IPS-18c (cell line): ENCODE measurements at regions not wholly inside any gene's neighbourhood (a gene's known extent, or its start where the extent isn't known, plus 50 kb on each side); places are given as distances from the start of the nearest gene placed in this dataset.

Source experiments
- H3K4me3 ChIP-seq: 2 replicates; pipeline ENCODE4 v1.7.0; 2013; ENCODE audit warnings: low read depth, mild to moderate bottlenecking, low read length, moderate library complexity; ENCODE audit not compliant: insufficient read depth
- H3K9me3 ChIP-seq: one replicate; pipeline ENCODE4 v1.6.1; 2013; ENCODE audit warnings: mild to moderate bottlenecking, low read length, moderate library complexity; ENCODE audit not compliant: control insufficient read depth, insufficient read depth

- H3K9me3 ChIP-seq = no peaks in the 10 kb centered on the region
- H3K4me3 ChIP-seq = no peak overlapping the region
Measured at GRCh38 chr3:177427540-177427939, 230.3 kb upstream of the TBL1XR1 start.

GRCh38 chr3:177429079-177429478, 231.8 kb upstream of the TBL1XR1 start:
- no peaks in the 10 kb centered on the region for H3K9me3 ChIP-seq

DNA sequence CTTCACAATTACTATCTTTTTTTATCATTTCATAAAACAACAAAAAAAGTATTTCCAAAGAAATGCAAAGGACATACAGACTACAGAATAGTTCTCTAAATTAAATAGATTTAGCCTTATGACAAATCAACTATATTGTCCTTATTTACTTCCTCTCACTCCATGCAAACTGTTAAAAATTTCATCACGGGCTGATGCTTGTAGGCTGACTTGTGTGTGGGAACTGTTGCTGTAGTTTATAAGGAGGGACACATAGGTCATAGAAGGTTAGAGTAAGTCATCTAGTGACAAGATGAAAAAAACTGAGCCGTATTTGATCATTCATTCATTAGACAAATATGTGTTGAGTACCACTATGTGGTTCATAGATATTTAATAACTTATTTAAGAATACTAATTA, 232.5 kb upstream of the TBL1XR1 start:
- no peak overlapping the region for H3K4me3 ChIP-seq

More at GRCh38 chr3:177429079-177429478, 231.8 kb upstream of the TBL1XR1 start:
- H3K4me3 ChIP-seq = no peak overlapping the region

GRCh38 chr3:177430653-177431052, 233.4 kb upstream of the TBL1XR1 start:
- H3K4me3 ChIP-seq = no peak overlapping the region

More for the DNA sequence above, 232.5 kb upstream of the TBL1XR1 start:
- no peaks in the 10 kb centered on the region for H3K9me3 ChIP-seq

DNA sequence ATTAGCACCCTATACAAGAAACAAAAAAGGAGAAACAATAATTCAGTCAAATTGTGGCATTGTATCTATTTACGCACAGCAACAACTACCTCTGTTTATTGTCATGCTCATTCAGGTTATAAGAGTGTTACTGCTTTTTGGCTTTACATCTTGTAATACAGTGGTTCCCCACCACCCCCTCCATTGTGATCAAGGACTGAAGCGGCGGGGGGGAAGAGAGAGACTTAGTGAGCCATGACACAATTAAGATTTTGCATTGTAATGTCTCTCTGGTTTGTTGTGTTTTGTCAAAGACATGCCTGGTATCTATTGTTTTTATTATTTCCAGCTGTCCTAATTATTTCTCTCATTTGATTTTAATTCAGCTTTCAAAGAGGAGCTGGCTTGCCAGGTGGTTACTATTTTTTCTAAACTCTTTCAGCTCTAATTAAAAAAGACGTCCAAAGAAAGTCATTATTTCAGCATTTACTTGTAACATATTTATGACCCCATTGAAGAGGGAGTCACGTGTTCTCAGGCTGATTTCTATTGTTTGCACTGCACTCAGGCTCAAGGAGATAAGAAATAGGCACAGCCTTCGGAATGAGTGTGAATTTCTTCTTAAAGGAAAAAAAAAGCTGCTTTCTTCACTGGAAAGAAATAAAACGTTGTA, 234.4 kb upstream of the TBL1XR1 start:
- Histone ChIP-seq H3K4me3 (no peak overlapping the region), H3K9me3 (no peaks in the 10 kb centered on the region)

More at GRCh38 chr3:177430653-177431052, 233.4 kb upstream of the TBL1XR1 start:
- H3K9me3 ChIP-seq = no peaks in the 10 kb centered on the region

GRCh38 chr3:177435301-177435700, 238.0 kb upstream of the TBL1XR1 start:
- H3K4me3 ChIP-seq = no peak overlapping the region
- H3K9me3 ChIP-seq = no peaks in the 10 kb centered on the region

DNA sequence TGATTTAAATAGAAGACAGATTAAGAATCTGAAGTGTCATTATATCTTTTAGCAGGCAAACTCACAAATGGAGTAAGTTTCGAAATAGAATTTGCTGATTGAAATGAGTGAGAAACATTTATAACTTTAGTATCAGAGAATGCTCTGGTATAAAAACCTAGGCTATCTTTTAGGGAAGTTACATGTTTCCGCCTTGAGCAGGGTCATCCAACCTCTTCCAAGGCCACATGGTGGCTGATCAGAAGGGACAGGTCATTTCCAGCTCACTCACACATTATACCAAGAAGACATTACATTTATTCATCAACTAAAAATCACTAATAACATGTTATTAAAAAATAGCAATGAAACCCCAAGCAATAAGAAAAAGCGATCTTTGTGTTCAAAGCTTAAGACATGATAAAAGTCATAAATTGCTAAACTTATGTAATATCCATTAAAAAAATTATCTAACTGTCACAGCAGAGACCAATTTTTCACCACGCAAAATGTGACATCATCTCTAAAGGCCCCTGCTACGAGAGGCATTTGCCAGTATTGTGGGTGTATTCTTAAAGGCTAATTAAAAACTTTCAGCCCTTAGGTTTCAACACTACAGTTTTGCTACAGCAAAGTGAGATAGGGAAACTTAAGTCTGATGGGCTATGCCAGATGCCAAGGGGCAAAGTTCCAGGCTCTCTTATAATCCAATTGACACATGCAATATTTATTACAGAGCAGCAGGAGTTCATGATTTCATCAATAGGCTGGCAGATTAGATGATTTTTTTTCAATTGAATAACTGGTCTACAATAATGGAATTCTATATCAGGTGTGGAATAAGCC, 240.4 kb upstream of the TBL1XR1 start:
- H3K4me3 ChIP-seq = no peak overlapping the region
- H3K9me3 ChIP-seq = no peaks in the 10 kb centered on the region

GRCh38 chr3:177438596-177439220, 241.4 kb upstream of the TBL1XR1 start:
- no peak overlapping the region for H3K4me3 ChIP-seq
- no peaks in the 10 kb centered on the region for H3K9me3 ChIP-seq

GRCh38 chr3:177439694-177440269, 242.5 kb upstream of the TBL1XR1 start:
- Histone ChIP-seq H3K9me3 (no peaks in the 10 kb centered on the region), H3K4me3 (no peak overlapping the region)

GRCh38 chr3:177440456-177441104, 243.3 kb upstream of the TBL1XR1 start:
- no peaks in the 10 kb centered on the region for H3K9me3 ChIP-seq
- no peak overlapping the region for H3K4me3 ChIP-seq

- H3K4me3 ChIP-seq = no peak overlapping the region
Measured at GRCh38 chr3:177441276-177441812, 244.1 kb upstream of the TBL1XR1 start.

GRCh38 chr3:177441813-177442646, 244.7 kb upstream of the TBL1XR1 start:
- Histone ChIP-seq H3K9me3 (no peaks in the 10 kb centered on the region), H3K4me3 (no peak overlapping the region)

More at GRCh38 chr3:177441276-177441812, 244.1 kb upstream of the TBL1XR1 start:
- H3K9me3 ChIP-seq = no peaks in the 10 kb centered on the region

DNA sequence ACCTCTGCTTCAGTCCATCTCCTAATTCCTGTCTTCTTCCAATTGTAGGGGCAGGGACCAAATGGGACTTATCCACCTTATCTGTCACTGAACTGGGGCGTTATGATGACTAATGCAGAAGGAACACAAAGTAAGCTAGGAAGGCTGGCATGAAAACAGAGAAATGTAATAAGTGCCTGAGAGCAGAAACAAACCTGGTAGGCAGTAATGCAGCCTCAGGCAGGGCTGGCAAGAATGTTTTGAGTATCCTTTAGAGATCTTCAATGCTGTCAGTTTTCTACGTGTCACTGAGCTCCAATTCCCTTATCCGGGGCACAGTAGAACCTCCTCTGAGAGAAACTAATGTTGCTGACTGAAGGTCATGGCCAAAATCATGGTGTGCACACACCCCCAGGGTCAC, 246.2 kb upstream of the TBL1XR1 start:
- H3K4me3 ChIP-seq = no peak overlapping the region
- H3K9me3 ChIP-seq = no peaks in the 10 kb centered on the region

GRCh38 chr3:177444696-177445095, 247.4 kb upstream of the TBL1XR1 start:
- H3K4me3 ChIP-seq = no peak overlapping the region
- H3K9me3 ChIP-seq = no peaks in the 10 kb centered on the region

DNA sequence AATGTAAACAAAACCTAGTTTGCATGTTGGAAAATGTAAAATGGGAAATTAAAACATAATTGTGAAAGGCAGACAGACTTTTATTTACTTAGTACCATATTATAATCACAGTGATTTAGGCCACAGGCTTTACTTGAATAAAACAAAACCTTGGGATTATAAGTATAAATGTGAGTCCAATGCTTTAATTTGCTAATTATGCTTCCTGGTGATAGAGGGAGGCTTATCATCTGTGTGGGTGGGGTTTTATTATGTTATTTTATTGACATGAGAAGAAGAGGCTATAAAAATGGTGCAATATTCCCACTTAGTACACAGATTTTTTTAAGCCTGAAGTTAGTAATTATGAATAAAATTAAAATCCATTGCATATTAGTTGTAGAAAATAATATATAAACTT, 248.3 kb upstream of the TBL1XR1 start:
- H3K4me3 ChIP-seq = no peak overlapping the region
- H3K9me3 ChIP-seq = no peaks in the 10 kb centered on the region

DNA sequence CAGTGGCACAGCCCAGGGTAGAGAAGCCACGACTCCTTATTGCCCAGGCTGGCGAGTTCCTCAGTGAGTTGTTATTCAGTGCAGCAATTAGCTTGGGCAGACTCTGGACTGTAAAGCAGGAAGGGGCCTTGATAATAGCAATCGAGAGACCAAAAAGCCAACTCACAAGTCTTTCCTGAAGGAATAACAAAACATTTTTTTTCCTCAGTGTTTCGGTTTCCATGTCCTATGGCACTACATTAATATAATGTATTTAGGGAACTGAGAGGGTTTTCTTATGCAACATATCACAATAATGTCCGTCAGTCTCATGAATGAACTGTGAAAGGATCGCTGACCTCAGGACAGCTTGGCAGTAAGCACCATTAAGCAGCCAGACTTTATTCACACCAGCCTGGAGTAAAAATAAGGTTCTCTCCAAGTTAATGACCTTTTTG, 248.9 kb upstream of the TBL1XR1 start:
- no peaks in the 10 kb centered on the region for H3K9me3 ChIP-seq

More for the DNA sequence above, 248.9 kb upstream of the TBL1XR1 start:
- no peak overlapping the region for H3K4me3 ChIP-seq
